Astrocyte of the cerebellum (primary cell): ENCODE measurements at regions not wholly inside any gene's neighbourhood (a gene's known extent, or its start where the extent isn't known, plus 50 kb on each side); places are given as distances from the start of the nearest gene placed in this dataset.

ENCODE experiments used
- DNase-seq: peaks from one replicate; pipeline ENCODE4 v3.0.0-alpha.2; 2011; ENCODE audit warnings: low read depth
- H3K4me3 ChIP-seq: 2 replicates; pipeline ENCODE4 v1.5.1; 2011; ENCODE audit warnings: mild to moderate bottlenecking, low read depth, low read length, moderate library complexity
- in situ Hi-C: cut with HindIII; loops from 2 replicates; pipeline ENCODE4 v1.10.0; 2017; ENCODE audit warnings: low sequenced_read_pairs
- TF ChIP-seq, protein P1 (sequence below): IDR thresholded peaks from 2 replicates; pipeline ENCODE4 v1.5.1; 2012; ENCODE audit warnings: low read length, low read depth, moderate library complexity, mild to moderate bottlenecking; ENCODE audit errors: missing control alignments

DNA sequence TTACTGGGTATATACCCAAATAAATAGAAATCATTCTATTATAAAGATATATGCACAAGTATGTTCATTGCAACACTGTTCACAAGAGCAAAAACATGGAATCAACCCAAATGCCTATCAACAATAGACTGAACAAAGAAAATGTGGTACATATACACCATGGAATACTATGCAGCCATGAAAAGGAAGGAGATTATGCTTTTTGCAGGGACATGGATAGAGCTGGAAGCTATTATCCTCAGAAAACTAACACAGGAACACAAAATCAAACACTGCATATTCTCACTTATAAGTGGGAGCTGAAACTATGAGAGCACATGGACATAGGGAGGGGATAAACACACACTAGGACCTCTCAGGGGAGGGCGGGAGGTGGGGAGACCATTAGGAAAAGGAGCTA, 298.4 kb upstream of the CDH9 start:
- no peak overlapping the region for H3K4me3 ChIP-seq
- DNase-seq = no peak
- TF ChIP-seq, protein P1, sequence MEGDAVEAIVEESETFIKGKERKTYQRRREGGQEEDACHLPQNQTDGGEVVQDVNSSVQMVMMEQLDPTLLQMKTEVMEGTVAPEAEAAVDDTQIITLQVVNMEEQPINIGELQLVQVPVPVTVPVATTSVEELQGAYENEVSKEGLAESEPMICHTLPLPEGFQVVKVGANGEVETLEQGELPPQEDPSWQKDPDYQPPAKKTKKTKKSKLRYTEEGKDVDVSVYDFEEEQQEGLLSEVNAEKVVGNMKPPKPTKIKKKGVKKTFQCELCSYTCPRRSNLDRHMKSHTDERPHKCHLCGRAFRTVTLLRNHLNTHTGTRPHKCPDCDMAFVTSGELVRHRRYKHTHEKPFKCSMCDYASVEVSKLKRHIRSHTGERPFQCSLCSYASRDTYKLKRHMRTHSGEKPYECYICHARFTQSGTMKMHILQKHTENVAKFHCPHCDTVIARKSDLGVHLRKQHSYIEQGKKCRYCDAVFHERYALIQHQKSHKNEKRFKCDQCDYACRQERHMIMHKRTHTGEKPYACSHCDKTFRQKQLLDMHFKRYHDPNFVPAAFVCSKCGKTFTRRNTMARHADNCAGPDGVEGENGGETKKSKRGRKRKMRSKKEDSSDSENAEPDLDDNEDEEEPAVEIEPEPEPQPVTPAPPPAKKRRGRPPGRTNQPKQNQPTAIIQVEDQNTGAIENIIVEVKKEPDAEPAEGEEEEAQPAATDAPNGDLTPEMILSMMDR = no peak
- in situ Hi-C loops = no loop called here

DNA sequence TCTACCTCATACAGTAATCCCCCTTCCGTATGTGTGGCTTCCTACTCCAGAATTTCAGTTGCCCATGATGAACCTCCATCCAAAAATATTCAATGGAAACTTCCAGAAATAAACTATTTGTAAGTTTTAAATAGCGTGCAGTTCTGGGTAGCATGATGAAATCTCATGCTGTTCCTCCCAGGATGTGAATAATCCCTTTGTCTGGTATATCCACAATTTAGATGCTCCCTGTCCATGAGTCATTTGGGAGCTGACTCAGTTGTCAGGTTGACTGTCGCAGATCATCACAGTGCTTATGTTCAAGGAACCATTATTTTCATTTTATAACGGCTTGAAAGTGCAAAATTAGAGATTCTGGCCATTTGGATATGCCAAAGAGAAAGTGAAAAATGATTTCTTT, 290.1 kb upstream of the CDH9 start:
- TF ChIP-seq, protein P1 = no peak
- no peak overlapping the region for H3K4me3 ChIP-seq
- in situ Hi-C loops = no loop called here
- no peak for DNase-seq

DNA sequence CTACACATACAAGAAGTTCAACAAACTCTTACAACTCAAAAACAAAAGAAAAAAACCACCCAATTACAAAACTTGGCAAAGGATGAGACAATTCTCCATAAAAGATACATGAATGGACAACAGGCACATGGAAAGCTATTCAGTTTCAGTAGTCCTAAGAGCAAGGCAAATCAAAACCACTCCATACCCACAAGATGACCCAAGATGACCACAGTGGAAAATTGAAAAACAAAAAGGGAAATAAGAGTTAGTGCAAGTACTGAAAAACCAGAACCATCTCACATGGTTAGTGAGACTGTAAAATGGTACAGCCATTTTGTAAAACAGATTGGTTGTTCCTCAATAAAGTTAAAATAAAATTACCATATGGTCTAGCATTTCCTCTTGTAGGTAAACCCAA, 287.1 kb upstream of the CDH9 start:
- TF ChIP-seq, protein P1 = no peak
- DNase-seq = peak; percentile 26
- in situ Hi-C loops = no loop called here
- H3K4me3 ChIP-seq = no peak overlapping the region

DNA sequence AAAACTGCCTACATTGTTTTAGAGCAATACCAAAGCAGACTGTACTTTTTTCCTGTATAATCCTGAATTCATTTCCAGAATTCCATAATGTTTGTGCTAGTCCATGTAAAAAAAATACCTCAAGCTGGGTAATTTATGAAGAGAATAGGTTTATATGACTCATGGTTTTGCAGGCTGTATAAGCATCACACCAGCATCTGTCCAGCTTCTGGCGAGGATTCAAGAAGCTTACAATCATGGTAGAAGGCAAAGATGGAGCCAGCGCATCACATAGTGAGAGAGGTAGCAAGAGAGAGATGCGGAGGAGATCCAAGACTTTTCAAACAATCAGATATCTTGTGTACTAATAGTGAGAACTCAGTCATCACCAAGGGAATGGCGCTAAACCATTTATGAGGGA, 280.3 kb upstream of the CDH9 start:
- in situ Hi-C loops = no loop called here
- no peak for DNase-seq
- no peak overlapping the region for H3K4me3 ChIP-seq
- TF ChIP-seq, protein P1 = no peak

DNA sequence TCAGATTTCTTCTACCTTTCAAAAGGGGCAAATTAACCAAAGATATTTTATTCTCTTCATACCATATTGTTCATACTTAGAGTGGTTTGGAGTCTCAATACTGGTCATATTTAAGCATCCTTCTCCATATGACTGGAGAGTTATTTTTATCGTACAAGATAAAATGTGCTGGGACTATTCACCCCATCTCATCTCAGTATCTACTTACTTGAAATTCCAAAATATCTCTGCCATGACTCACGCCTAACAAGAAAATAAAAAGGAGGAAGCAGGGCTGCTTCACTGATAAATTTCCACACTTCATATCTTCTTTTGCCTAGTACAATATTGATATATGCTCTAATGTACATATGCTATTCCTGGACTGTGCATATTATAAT, 277.9 kb upstream of the CDH9 start:
- DNase-seq = peak; percentile 35
- TF ChIP-seq, protein P1 = no peak
- no peak overlapping the region for H3K4me3 ChIP-seq
- in situ Hi-C loops = no loop called here

DNA sequence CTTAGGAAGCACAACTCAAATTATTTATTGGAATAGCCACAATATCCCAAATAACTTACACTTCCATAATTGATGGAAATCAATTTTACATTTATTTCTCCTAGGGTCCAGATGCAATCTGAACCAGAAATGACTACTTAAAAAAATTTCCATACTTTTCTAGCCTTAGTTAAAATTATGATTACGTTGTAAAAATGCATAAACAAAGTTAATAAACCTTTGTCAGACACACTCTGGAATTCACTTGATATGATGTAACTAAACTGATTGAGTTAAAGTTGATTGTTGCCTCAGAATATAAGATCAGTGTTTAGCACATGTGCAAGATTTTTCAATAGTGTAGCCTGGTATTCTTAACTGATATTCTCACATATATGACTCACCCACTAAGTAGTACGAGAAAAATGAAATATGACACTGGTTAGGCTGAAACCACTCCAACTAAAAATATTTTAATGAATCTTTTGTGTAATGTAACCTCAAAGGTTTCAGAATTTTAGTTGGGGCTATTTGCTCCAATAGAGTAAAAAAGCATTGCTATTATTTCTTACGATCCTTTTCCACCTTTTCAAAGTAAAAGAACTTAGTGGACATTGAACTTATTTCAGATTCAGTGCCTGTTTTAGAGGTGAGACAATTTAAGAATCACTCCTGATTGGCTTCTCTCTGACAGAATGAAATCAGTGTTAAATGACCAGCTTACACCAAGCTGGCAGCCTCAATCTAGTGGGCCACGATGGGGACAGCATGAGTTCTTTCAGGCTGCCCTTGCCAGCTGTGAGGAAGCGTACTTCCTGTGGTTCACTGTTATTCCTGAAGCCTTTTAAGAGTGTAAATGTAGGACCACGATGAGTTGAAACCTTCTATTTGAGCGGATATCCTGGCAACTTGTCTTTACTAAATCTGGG, 277.2 kb upstream of the CDH9 start:
- DNase-seq = peak; percentile 66
- H3K4me3 ChIP-seq = no peak overlapping the region
- in situ Hi-C loops = no loop called here
- TF ChIP-seq, protein P1 = no peak
